DMS153 treated with DMSO at 0.1 percent for 48 hours (cell line): ENCODE measurements at regions not wholly inside any gene's neighbourhood (a gene's known extent, or its start where the extent isn't known, plus 50 kb on each side); places are given as distances from the start of the nearest gene placed in this dataset.
"Not testable (repeated sequence)": the region's sequence is repeated elsewhere in the genome, so short reads cannot be mapped to it uniquely, and the experiment has no call there.

Source experiments
- DNase-seq: peaks from one replicate; lab custom pipeline; 2025; ENCODE audit not compliant: unreplicated experiment; lab: John Stamatoyannopoulos, UW

- DNase-seq = no peak
These were observed 108.6 kb upstream of the EGFLAM start for GRCh38 chr5:38149815-38150195.

GRCh38 chr5:38148021-38148625 lies 110.2 kb upstream of the EGFLAM start:
- no peak for DNase-seq

- no peak for DNase-seq
These were observed 115.0 kb upstream of the EGFLAM start for GRCh38 chr5:38143384-38143783.

- no peak for DNase-seq
These were observed 116.7 kb upstream of the EGFLAM start for GRCh38 chr5:38141665-38142064.

- DNase-seq = no peak
These were observed 119.8 kb upstream of the EGFLAM start for GRCh38 chr5:38138574-38138973.

GRCh38 chr5:38135486-38136039 lies 122.8 kb upstream of the EGFLAM start:
- DNase-seq = no peak

- DNase-seq = no peak
These were observed 123.5 kb upstream of the EGFLAM start for GRCh38 chr5:38134810-38135209.

- DNase-seq = not testable (repeated sequence)
These were observed 124.1 kb upstream of the EGFLAM start for GRCh38 chr5:38134294-38134693.

- no peak for DNase-seq
These were observed 126.7 kb upstream of the EGFLAM start for GRCh38 chr5:38131686-38132085.

- DNase-seq = no peak
These were observed 134.0 kb upstream of the EGFLAM start for GRCh38 chr5:38124321-38124720.

- no peak for DNase-seq
These were observed 136.9 kb upstream of the EGFLAM start for GRCh38 chr5:38121420-38121819.

GRCh38 chr5:38119836-38120235 lies 138.5 kb upstream of the EGFLAM start:
- no peak for DNase-seq

GRCh38 chr5:38117784-38118479 lies 140.4 kb upstream of the EGFLAM start:
- no peak for DNase-seq

- no peak for DNase-seq
These were observed 143.0 kb upstream of the EGFLAM start for GRCh38 chr5:38115318-38115827.

GRCh38 chr5:38113880-38114279 lies 144.5 kb upstream of the EGFLAM start:
- no peak for DNase-seq

- DNase-seq = no peak
These were observed 144.9 kb upstream of the EGFLAM start for GRCh38 chr5:38113456-38113855.

GRCh38 chr5:38112938-38113337 lies 145.4 kb upstream of the EGFLAM start:
- DNase-seq = no peak

GRCh38 chr5:38110130-38110529 lies 148.2 kb upstream of the EGFLAM start:
- no peak for DNase-seq

GRCh38 chr5:38107096-38107495 lies 151.3 kb upstream of the EGFLAM start:
- no peak for DNase-seq

- DNase-seq = no peak
These were observed 152.6 kb upstream of the EGFLAM start for GRCh38 chr5:38105801-38106200.

GRCh38 chr5:38105231-38105570 lies 153.2 kb upstream of the EGFLAM start:
- DNase-seq = no peak

- no peak for DNase-seq
These were observed 153.7 kb upstream of the EGFLAM start for GRCh38 chr5:38104497-38105230.
